Vagina (tissue), 2 donors: ENCODE measurements at regions not wholly inside any gene's neighbourhood (a gene's known extent, or its start where the extent isn't known, plus 50 kb on each side); places are given as distances from the start of the nearest gene placed in this dataset.

Source experiments
- CTCF ChIP-seq, 3 experiments: fragments of 450-650 bp in 2 of 3; fragments of 200-600 bp in 1 of 3; sonication (generic) in 1 of 3; IDR thresholded peaks; one replicate each; pipeline ENCODE4 v1.5.1; 2017 to 2019; ENCODE audit warnings: antibody characterized with exemption in 3 of 3, mild to moderate bottlenecking in 2 of 3, moderate library complexity in 2 of 3
- POLR2A ChIP-seq, 2 donors: fragments of 450-650 bp; IDR thresholded peaks; one replicate each; pipeline ENCODE4 v1.6.1; 2017; ENCODE audit warnings: antibody characterized with exemption in 2 of 2, mild to moderate bottlenecking in 2 of 2, moderate library complexity in 2 of 2
- POLR2AphosphoS5 ChIP-seq, 2 donors: sonication (generic); formaldehyde crosslinking; IDR thresholded peaks; one replicate each; pipeline ENCODE4 v1.9.0; 2017; ENCODE audit warnings: antibody characterized with exemption in 2 of 2, mild to moderate bottlenecking in 2 of 2, low read depth in 1 of 2; ENCODE audit not compliant: insufficient read depth in 1 of 2

DNA sequence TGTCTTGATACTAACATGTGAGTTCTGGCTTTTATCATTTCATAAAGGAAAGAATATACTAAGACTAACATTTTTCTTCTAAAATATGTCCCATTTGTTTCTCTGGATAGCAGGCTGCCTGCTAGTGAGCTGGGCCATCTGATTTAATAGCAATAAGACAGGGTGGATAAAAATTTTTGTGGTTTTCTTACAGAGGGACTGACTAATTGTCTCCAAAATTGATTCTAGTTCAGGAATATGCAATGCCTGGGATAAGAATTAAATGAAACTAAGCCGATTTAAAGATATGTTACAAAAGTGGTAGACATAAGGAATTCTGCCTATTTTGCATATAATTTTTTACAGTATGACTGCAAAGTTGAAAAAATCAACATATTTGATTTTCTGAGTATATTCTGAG lies 252.9 kb upstream of the NAV3 start:
- TF ChIP-seq POLR2A (IDR thresholded peaks at IDR 0.05), result no peak
- no peak for TF ChIP-seq CTCF (IDR thresholded peaks at IDR 0.05)
- TF ChIP-seq POLR2AphosphoS5 (IDR thresholded peaks at IDR 0.05; ENCODE audit: insufficient read depth in 1 of 2, low read depth in 1 of 2), result no peak
